ENCODE measurements at regions not wholly inside any gene's neighbourhood (a gene's known extent, or its start where the extent isn't known, plus 50 kb on each side); places are given as distances from the start of the nearest gene placed in this dataset.
"Not testable (repeated sequence)": the region's sequence is repeated elsewhere in the genome, so short reads cannot be mapped to it uniquely, and the experiment has no call there.

- TF ChIP-seq CTCF (IDR thresholded peaks at IDR 0.05; ENCODE audit: insufficient read depth, low read length, poor library complexity, severe bottlenecking), result no peak
- no peak for DNase-seq (ENCODE audit: extremely low read depth, insufficient read length)
- no peaks in the 10 kb centered on the region for H3K27me3 ChIP-seq (replicated peaks; ENCODE audit: control insufficient read depth, insufficient read depth, low read length)
- no peaks in the 10 kb centered on the region for H3K36me3 ChIP-seq (ENCODE audit: control insufficient read depth, insufficient read depth, low read length)
- no peak overlapping the region for H3K4me3 ChIP-seq (replicated peaks; ENCODE audit: low read depth, low read length)
These were observed 144.1 kb upstream of the GRIP1 start for GRCh38 chr12:66822961-66823360.

- Histone ChIP-seq H3K4me3 (replicated peaks; ENCODE audit: low read depth, low read length) (no peak overlapping the region), H3K36me3 (ENCODE audit: control insufficient read depth, insufficient read depth, low read length) (no peaks in the 10 kb centered on the region), H3K27me3 (replicated peaks; ENCODE audit: control insufficient read depth, insufficient read depth, low read length) (no peaks in the 10 kb centered on the region)
- no peak for DNase-seq (ENCODE audit: extremely low read depth, insufficient read length)
- TF ChIP-seq CTCF (IDR thresholded peaks at IDR 0.05; ENCODE audit: insufficient read depth, low read length, poor library complexity, severe bottlenecking), result no peak
These were observed 145.1 kb upstream of the GRIP1 start for GRCh38 chr12:66823857-66824570.

GRCh38 chr12:66825921-66826320, 147.0 kb upstream of the GRIP1 start:
- H3K4me3 ChIP-seq (replicated peaks; ENCODE audit: low read depth, low read length); DNase-seq (ENCODE audit: extremely low read depth, insufficient read length); H3K36me3 ChIP-seq (ENCODE audit: control insufficient read depth, insufficient read depth, low read length); H3K27me3 ChIP-seq (replicated peaks; ENCODE audit: control insufficient read depth, insufficient read depth, low read length): not testable (repeated sequence)

- TF ChIP-seq CTCF (IDR thresholded peaks at IDR 0.05; ENCODE audit: insufficient read depth, low read length, poor library complexity, severe bottlenecking), result no peak
These were observed 150.9 kb upstream of the GRIP1 start for GRCh38 chr12:66829660-66830325.

GRCh38 chr12:66831495-66831894, 152.6 kb upstream of the GRIP1 start:
- H3K27me3 ChIP-seq (replicated peaks; ENCODE audit: control insufficient read depth, insufficient read depth, low read length), result no peaks in the 10 kb centered on the region; the same call in 1 of the 2 replicates
- TF ChIP-seq CTCF (IDR thresholded peaks at IDR 0.05; ENCODE audit: insufficient read depth, low read length, poor library complexity, severe bottlenecking), result no peak
- H3K4me3 ChIP-seq (replicated peaks; ENCODE audit: low read depth, low read length), result no peak overlapping the region
- H3K36me3 ChIP-seq (ENCODE audit: control insufficient read depth, insufficient read depth, low read length), result no peaks in the 10 kb centered on the region
- DNase-seq (ENCODE audit: extremely low read depth, insufficient read length), result no peak

More at GRCh38 chr12:66829660-66830325, 150.9 kb upstream of the GRIP1 start:
- no peak for DNase-seq (ENCODE audit: extremely low read depth, insufficient read length)
- Histone ChIP-seq H3K27me3 (replicated peaks; ENCODE audit: control insufficient read depth, insufficient read depth, low read length) (no peaks in the 10 kb centered on the region; the same call in 1 of the 2 replicates), H3K4me3 (replicated peaks; ENCODE audit: low read depth, low read length) (no peak overlapping the region), H3K36me3 (ENCODE audit: control insufficient read depth, insufficient read depth, low read length) (no peaks in the 10 kb centered on the region)

GRCh38 chr12:66832997-66833396, 154.1 kb upstream of the GRIP1 start:
- no peak for DNase-seq (ENCODE audit: extremely low read depth, insufficient read length)
- H3K27me3 ChIP-seq (replicated peaks; ENCODE audit: control insufficient read depth, insufficient read depth, low read length), result no peaks in the 10 kb centered on the region; the same call in 1 of the 2 replicates
- no peak overlapping the region for H3K4me3 ChIP-seq (replicated peaks; ENCODE audit: low read depth, low read length)
- no peaks in the 10 kb centered on the region for H3K36me3 ChIP-seq (ENCODE audit: control insufficient read depth, insufficient read depth, low read length)
- TF ChIP-seq CTCF (IDR thresholded peaks at IDR 0.05; ENCODE audit: insufficient read depth, low read length, poor library complexity, severe bottlenecking), result no peak
